OCI-LY7 (cell line): ENCODE measurements at regions not wholly inside any gene's neighbourhood (a gene's known extent, or its start where the extent isn't known, plus 50 kb on each side); places are given as distances from the start of the nearest gene placed in this dataset.
"Not testable (repeated sequence)": the region's sequence is repeated elsewhere in the genome, so short reads cannot be mapped to it uniquely, and the experiment has no call there.

ENCODE experiments used
- BruUV-seq: library from RNA; stranded (reverse); fragments of 400-500 nt; replicated peaks from 2 replicates; lab custom pipeline; 2021; lab: Mats Ljungman, UMichigan
- CTCF ChIA-PET: fragments of 300-600 bp; sonication (Branson Sonifier 250); formaldehyde crosslinking; loops from one replicate; lab custom pipeline; 2022; ENCODE audit warnings: antibody characterized with exemption; ENCODE audit not compliant: unreplicated experiment; lab: Charles Lee
- POLR2A ChIA-PET: fragments of 300-600 bp; sonication (Branson Sonifier 250); formaldehyde crosslinking; loops from one replicate; lab custom pipeline; 2022; ENCODE audit warnings: antibody characterized with exemption; lab: Charles Lee
- DNase-seq: peaks from one replicate; pipeline ENCODE4 v3.0.0-alpha.2; 2015; ENCODE audit warnings: low spot score
- H2AFZ ChIP-seq: fragments of 200-600 bp; sonication (generic), shearing (Covaris generic); 2 replicates; pipeline ENCODE4 v1.6.1; 2014; ENCODE audit warnings: mild to moderate bottlenecking, antibody characterized with exemption, low read length, moderate library complexity
- H3K27ac ChIP-seq: fragments of 200-600 bp; sonication (generic); 2 replicates; pipeline ENCODE4 v1.5.1; 2014; ENCODE audit warnings: mixed run types, low read depth, mild to moderate bottlenecking, moderate library complexity, low read length, inconsistent platforms; ENCODE audit not compliant: poor library complexity, severe bottlenecking
- H3K36me3 ChIP-seq: fragments of 200-600 bp; sonication (generic); 2 replicates; pipeline ENCODE4 v1.6.1; 2014; ENCODE audit warnings: mild to moderate bottlenecking, antibody characterized with exemption, low read length, moderate library complexity, mixed read lengths; ENCODE audit not compliant: insufficient read depth
- H3K4me1 ChIP-seq: fragments of 200-600 bp; sonication (generic); 2 replicates; pipeline ENCODE4 v1.5.1; 2014; ENCODE audit warnings: mild to moderate bottlenecking, low read length; ENCODE audit not compliant: insufficient read depth, poor library complexity, severe bottlenecking
- H3K4me2 ChIP-seq: fragments of 200-600 bp; sonication (generic); 2 replicates; pipeline ENCODE4 v1.6.1; 2014; ENCODE audit warnings: mild to moderate bottlenecking, low read length
- H3K4me3 ChIP-seq: fragments of 200-600 bp; sonication (generic); 2 replicates; pipeline ENCODE4 v1.5.1; 2014; ENCODE audit warnings: mild to moderate bottlenecking, low read depth, low read length; ENCODE audit not compliant: poor library complexity, severe bottlenecking
- H3K79me2 ChIP-seq: fragments of 200-600 bp; sonication (generic); 2 replicates; pipeline ENCODE4 v1.6.1; 2016; ENCODE audit warnings: low read depth, mild to moderate bottlenecking, low read length, moderate library complexity, mixed read lengths; ENCODE audit not compliant: insufficient read depth
- H3K9me2 ChIP-seq: fragments of 200-600 bp; sonication (generic); 2 replicates; pipeline ENCODE4 v1.6.1; 2016; ENCODE audit warnings: mild to moderate bottlenecking, low read length, mixed read lengths; ENCODE audit not compliant: insufficient read depth
- H3K9me3 ChIP-seq: fragments of 200-600 bp; sonication (generic); 2 replicates; pipeline ENCODE4 v1.6.1; 2014; ENCODE audit warnings: mild to moderate bottlenecking, mixed run types, low read length, mixed read lengths
- H4K20me1 ChIP-seq: fragments of 200-600 bp; sonication (generic); 2 replicates; pipeline ENCODE4 v1.6.1; 2014; ENCODE audit warnings: mild to moderate bottlenecking, antibody characterized with exemption, low read length, moderate library complexity, mixed read lengths; ENCODE audit not compliant: insufficient read depth
- CTCF ChIP-seq: fragments of 200-600 bp; sonication (generic); conservative IDR thresholded peaks from 2 replicates; pipeline ENCODE4 v1.5.1; 2014; ENCODE audit warnings: mild to moderate bottlenecking, antibody characterized with exemption, low read length, moderate library complexity, mixed read lengths
- EZH2phosphoT487 ChIP-seq: fragments of 200-600 bp; sonication (generic); IDR thresholded peaks from 2 replicates; pipeline ENCODE4 v1.6.1; 2018; ENCODE audit warnings: low read depth, borderline replicate concordance, mild to moderate bottlenecking, mixed run types, antibody characterized with exemption, low read length, moderate library complexity, mixed read lengths
- intact Hi-C: fragments of 100-400 bp; cut with micrococcal nuclease; formaldehyde crosslinking; loops from one replicate; pipeline ENCODE4 v1.10.0; 2022; ENCODE audit not compliant: unreplicated experiment

GRCh38 chr1:211192227-211192626 lies 58.3 kb upstream of the KCNH1 start:
- H3K4me2 ChIP-seq = no peak overlapping the region
- H3K9me3 ChIP-seq = no peaks in the 10 kb centered on the region
- no peaks in the 10 kb centered on the region for H3K36me3 ChIP-seq
- TF ChIP-seq EZH2phosphoT487 = no peak
- no peak for TF ChIP-seq CTCF
- ChIA-PET POLR2A (interaction anchor here (0.6 kb wide), 1 partner anchor 243 kb away, joined by 3 read pairs; no protein-coding TSS in a partner anchor), CTCF (no interaction called here)
- H3K79me2 ChIP-seq = no peaks in the 10 kb centered on the region
- no peak overlapping the region for H3K4me3 ChIP-seq
- no peaks in the 10 kb centered on the region for H3K9me2 ChIP-seq
- no TSS peak for BruUV-seq
- no peaks in the 10 kb centered on the region for H3K4me1 ChIP-seq
- H3K27ac ChIP-seq = no peak overlapping the region
- DNase-seq = no peak
- H4K20me1 ChIP-seq = no peaks in the 10 kb centered on the region
- no peak overlapping the region for H2AFZ ChIP-seq
- intact Hi-C loops = no loop called here

GRCh38 chr1:211188721-211189120 lies 54.8 kb upstream of the KCNH1 start:
- H3K4me2 ChIP-seq, DNase-seq, CTCF ChIA-PET, H3K27ac ChIP-seq, H3K4me1 ChIP-seq, intact Hi-C loops, H2AFZ ChIP-seq, H3K9me3 ChIP-seq, POLR2A ChIA-PET, H3K9me2 ChIP-seq, H3K4me3 ChIP-seq, BruUV-seq, H4K20me1 ChIP-seq, H3K36me3 ChIP-seq, H3K79me2 ChIP-seq: not testable (repeated sequence)

GRCh38 chr1:211183747-211184313 lies 49.9 kb upstream of the KCNH1 start:
- H3K27ac ChIP-seq = no peak overlapping the region
- no peaks in the 10 kb centered on the region for H3K79me2 ChIP-seq
- H3K4me2 ChIP-seq = no peak overlapping the region
- no TSS peak for BruUV-seq
- intact Hi-C loops = no loop called here
- ChIA-PET POLR2A (interaction anchor here (0.6 kb wide), 1 partner anchor 68 kb away, joined by 3 read pairs; no protein-coding TSS in a partner anchor), CTCF (no interaction called here)
- no peaks in the 10 kb centered on the region for H3K9me3 ChIP-seq
- no peak for TF ChIP-seq CTCF
- TF ChIP-seq EZH2phosphoT487 = no peak
- DNase-seq = no peak
- no peaks in the 10 kb centered on the region for H4K20me1 ChIP-seq
- no peaks in the 10 kb centered on the region for H3K9me2 ChIP-seq
- H3K4me1 ChIP-seq = no peaks in the 10 kb centered on the region
- no peak overlapping the region for H2AFZ ChIP-seq
- no peaks in the 10 kb centered on the region for H3K36me3 ChIP-seq
- H3K4me3 ChIP-seq = no peak overlapping the region
